HCT116 (cell line): ENCODE measurements at regions not wholly inside any gene's neighbourhood (a gene's known extent, or its start where the extent isn't known, plus 50 kb on each side); places are given as distances from the start of the nearest gene placed in this dataset.

Experiments used
- CEBPB ChIP-seq: IDR thresholded peaks from 2 replicates; pipeline ENCODE4 v1.6.1; 2012; ENCODE audit warnings: low read depth
- ELF1 ChIP-seq: IDR thresholded peaks from 2 replicates; pipeline ENCODE4 v1.6.1; 2012; ENCODE audit warnings: low read depth, borderline replicate concordance
- EZH2 ChIP-seq: fragments of 200-600 bp; sonication (generic); IDR thresholded peaks from 2 replicates; pipeline ENCODE4 v1.6.1; 2017; ENCODE audit warnings: antibody characterized with exemption, mixed run types
- EZH2phosphoT487 ChIP-seq: fragments of 200-600 bp; IDR thresholded peaks from 2 replicates; pipeline ENCODE4 v1.6.1; 2018; ENCODE audit warnings: antibody characterized with exemption, borderline replicate concordance
- FOSL1 ChIP-seq: IDR thresholded peaks from 2 replicates; pipeline ENCODE4 v1.6.1; 2012; ENCODE audit warnings: low read depth
- JUND ChIP-seq: IDR thresholded peaks from 2 replicates; pipeline ENCODE4 v1.6.1; 2012
- POLR2A ChIP-seq: IDR thresholded peaks from 2 replicates; pipeline ENCODE4 v1.7.0; 2011; ENCODE audit warnings: borderline replicate concordance; ENCODE audit not compliant: insufficient read depth, insufficient read length; ENCODE audit errors: extremely low read depth
- POLR2AphosphoS5 ChIP-seq: IDR thresholded peaks from 2 replicates; pipeline ENCODE4 v1.6.1; 2011; ENCODE audit warnings: mild to moderate bottlenecking, low read depth, low read length, moderate library complexity
- SIN3A ChIP-seq: IDR thresholded peaks from 2 replicates; pipeline ENCODE4 v1.6.1; 2012; ENCODE audit warnings: low read depth
- SP1 ChIP-seq: IDR thresholded peaks from 2 replicates; pipeline ENCODE4 v1.6.1; 2012; ENCODE audit warnings: low read depth
- ZNF274 ChIP-seq: fragments of 200-500 bp; sonication (Bioruptor generic); IDR thresholded peaks from 2 replicates; pipeline ENCODE4 v1.6.1; 2014; ENCODE audit warnings: mild to moderate bottlenecking, low read depth, low read length, inconsistent platforms
- TF ChIP-seq, protein P1 (sequence below), 3 experiments: fragments of 200-600 bp in 1 of 3; sonication (generic) in 1 of 3; IDR thresholded peaks in 2 of 3; conservative IDR thresholded peaks in 1 of 3; 2 replicates each; pipeline ENCODE4 v1.5.1; 2012 to 2017; ENCODE audit warnings: low read depth in 2 of 3, low read length in 2 of 3, antibody characterized with exemption in 1 of 3, borderline replicate concordance in 1 of 3, control low read depth in 1 of 3, mild to moderate bottlenecking in 1 of 3, mixed read lengths in 1 of 3, mixed run types in 1 of 3, moderate library complexity in 1 of 3; ENCODE audit not compliant: insufficient read depth in 1 of 3
- TF ChIP-seq, protein P2 (sequence below): IDR thresholded peaks from 2 replicates; pipeline ENCODE4 v1.6.1; 2012; ENCODE audit warnings: low read depth

DNA sequence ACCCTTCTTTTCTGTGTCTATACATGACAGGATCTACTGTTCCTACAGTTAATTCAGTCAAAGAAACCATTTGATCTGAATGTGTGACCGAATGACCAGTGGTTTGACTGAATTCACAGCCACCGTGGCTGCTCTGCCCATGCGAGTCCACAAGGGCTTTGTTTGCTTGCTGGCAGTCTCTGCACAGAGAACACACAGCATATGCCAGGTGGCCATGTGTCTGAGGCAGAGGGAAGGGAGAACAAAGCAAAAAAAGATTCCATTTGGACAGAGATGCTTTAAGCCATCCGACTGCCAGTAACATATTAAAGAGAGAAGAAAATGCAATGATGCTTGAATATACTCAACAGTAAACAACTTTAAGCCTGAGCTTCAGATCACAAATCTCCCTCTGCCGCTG is 737.8 kb upstream of the CXADR start:
- TF ChIP-seq, protein P1, sequence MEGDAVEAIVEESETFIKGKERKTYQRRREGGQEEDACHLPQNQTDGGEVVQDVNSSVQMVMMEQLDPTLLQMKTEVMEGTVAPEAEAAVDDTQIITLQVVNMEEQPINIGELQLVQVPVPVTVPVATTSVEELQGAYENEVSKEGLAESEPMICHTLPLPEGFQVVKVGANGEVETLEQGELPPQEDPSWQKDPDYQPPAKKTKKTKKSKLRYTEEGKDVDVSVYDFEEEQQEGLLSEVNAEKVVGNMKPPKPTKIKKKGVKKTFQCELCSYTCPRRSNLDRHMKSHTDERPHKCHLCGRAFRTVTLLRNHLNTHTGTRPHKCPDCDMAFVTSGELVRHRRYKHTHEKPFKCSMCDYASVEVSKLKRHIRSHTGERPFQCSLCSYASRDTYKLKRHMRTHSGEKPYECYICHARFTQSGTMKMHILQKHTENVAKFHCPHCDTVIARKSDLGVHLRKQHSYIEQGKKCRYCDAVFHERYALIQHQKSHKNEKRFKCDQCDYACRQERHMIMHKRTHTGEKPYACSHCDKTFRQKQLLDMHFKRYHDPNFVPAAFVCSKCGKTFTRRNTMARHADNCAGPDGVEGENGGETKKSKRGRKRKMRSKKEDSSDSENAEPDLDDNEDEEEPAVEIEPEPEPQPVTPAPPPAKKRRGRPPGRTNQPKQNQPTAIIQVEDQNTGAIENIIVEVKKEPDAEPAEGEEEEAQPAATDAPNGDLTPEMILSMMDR (IDR thresholded peaks at IDR 0.05 in 2 of 3, conservative IDR thresholded peaks at IDR 0.05 in 1 of 3; ENCODE audit: borderline replicate concordance in 1 of 3, insufficient read depth in 1 of 3, low read depth in 2 of 3, low read length in 2 of 3) = no peak
- TF ChIP-seq FOSL1 (no peak), POLR2A (no peak), EZH2 (no peak), SP1 (no peak), ELF1 (no peak), JUND (no peak), CEBPB (no peak), POLR2AphosphoS5 (no peak), ZNF274 (no peak), EZH2phosphoT487 (no peak), SIN3A (no peak)
- TF ChIP-seq, protein P2, sequence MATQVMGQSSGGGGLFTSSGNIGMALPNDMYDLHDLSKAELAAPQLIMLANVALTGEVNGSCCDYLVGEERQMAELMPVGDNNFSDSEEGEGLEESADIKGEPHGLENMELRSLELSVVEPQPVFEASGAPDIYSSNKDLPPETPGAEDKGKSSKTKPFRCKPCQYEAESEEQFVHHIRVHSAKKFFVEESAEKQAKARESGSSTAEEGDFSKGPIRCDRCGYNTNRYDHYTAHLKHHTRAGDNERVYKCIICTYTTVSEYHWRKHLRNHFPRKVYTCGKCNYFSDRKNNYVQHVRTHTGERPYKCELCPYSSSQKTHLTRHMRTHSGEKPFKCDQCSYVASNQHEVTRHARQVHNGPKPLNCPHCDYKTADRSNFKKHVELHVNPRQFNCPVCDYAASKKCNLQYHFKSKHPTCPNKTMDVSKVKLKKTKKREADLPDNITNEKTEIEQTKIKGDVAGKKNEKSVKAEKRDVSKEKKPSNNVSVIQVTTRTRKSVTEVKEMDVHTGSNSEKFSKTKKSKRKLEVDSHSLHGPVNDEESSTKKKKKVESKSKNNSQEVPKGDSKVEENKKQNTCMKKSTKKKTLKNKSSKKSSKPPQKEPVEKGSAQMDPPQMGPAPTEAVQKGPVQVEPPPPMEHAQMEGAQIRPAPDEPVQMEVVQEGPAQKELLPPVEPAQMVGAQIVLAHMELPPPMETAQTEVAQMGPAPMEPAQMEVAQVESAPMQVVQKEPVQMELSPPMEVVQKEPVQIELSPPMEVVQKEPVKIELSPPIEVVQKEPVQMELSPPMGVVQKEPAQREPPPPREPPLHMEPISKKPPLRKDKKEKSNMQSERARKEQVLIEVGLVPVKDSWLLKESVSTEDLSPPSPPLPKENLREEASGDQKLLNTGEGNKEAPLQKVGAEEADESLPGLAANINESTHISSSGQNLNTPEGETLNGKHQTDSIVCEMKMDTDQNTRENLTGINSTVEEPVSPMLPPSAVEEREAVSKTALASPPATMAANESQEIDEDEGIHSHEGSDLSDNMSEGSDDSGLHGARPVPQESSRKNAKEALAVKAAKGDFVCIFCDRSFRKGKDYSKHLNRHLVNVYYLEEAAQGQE = no peak
